G401.6 (cell line): ENCODE measurements at regions not wholly inside any gene's neighbourhood (a gene's known extent, or its start where the extent isn't known, plus 50 kb on each side); places are given as distances from the start of the nearest gene placed in this dataset.

Experiments
- FAIRE-seq: peaks from 2 replicates; lab custom pipeline; 2012; peaks lifted over from hg19 to GRCh38; lab: Jason Lieb, UNC

- no peak for FAIRE-seq
Measured at GRCh38 chr15:52872036-52872818, 82.1 kb upstream of the ONECUT1 start.

GRCh38 chr15:52870015-52870414 lies 79.9 kb upstream of the ONECUT1 start:
- no peak for FAIRE-seq

GRCh38 chr15:52866698-52867097 lies 76.6 kb upstream of the ONECUT1 start:
- no peak for FAIRE-seq

GRCh38 chr15:52862677-52863076 lies 72.5 kb upstream of the ONECUT1 start:
- no peak for FAIRE-seq

- FAIRE-seq: no peak
Measured at GRCh38 chr15:52858782-52859176, 68.6 kb upstream of the ONECUT1 start.

- FAIRE-seq: no peak
Measured at GRCh38 chr15:52857937-52858781, 68.0 kb upstream of the ONECUT1 start.

- FAIRE-seq: no peak
Measured at GRCh38 chr15:52857471-52857870, 67.3 kb upstream of the ONECUT1 start.

- no peak for FAIRE-seq
Measured at GRCh38 chr15:52856286-52856685, 66.2 kb upstream of the ONECUT1 start.

GRCh38 chr15:52855157-52855556 lies 65.0 kb upstream of the ONECUT1 start:
- no peak for FAIRE-seq

GRCh38 chr15:52844823-52845222 lies 54.7 kb upstream of the ONECUT1 start:
- FAIRE-seq: no peak
